HepG2 (cell line): ENCODE measurements at regions not wholly inside any gene's neighbourhood (a gene's known extent, or its start where the extent isn't known, plus 50 kb on each side); places are given as distances from the start of the nearest gene placed in this dataset.

Experiments
- ATAC-seq: fragments of 200-7000 bp; cut with Tn5 transposase; 3 replicates; pipeline ENCODE4 v1.9.1; 2020; ENCODE audit warnings: mild to moderate bottlenecking, moderate library complexity
- BruUV-seq: library from RNA; stranded (reverse); fragments of 400-500 nt; replicated peaks from 2 replicates; lab custom pipeline; 2021; lab: Mats Ljungman, UMichigan
- CTCF ChIA-PET: fragments of 300-600 bp; formaldehyde crosslinking; extraction: SDS; loops from one replicate; lab custom pipeline; 2021; ENCODE audit warnings: low total read pairs, inconsistent platforms, low intra/inter-chr PET ratio; lab: Yijun Ruan, JAX
- POLR2A ChIA-PET: fragments of 350-600 bp; sonication (Branson Sonifier 250); formaldehyde crosslinking; loops from one replicate; lab custom pipeline; 2020; ENCODE audit warnings: antibody characterized with exemption, inconsistent platforms; lab: Yijun Ruan, JAX
- DNase-seq: peaks from one replicate; pipeline ENCODE4 v3.0.0-alpha.2; 2015; ENCODE audit warnings: low spot score
- FAIRE-seq: peaks from 3 replicates; lab custom pipeline; 2011; peaks lifted over from hg19 to GRCh38; lab: Jason Lieb, UNC
- H2AFZ ChIP-seq: one replicate; pipeline ENCODE4 v1.6.1; 2011; ENCODE audit warnings: low read length, inconsistent platforms
- H3K27ac ChIP-seq: fragments of 300-600 bp; 3 replicates; pipeline ENCODE4 v1.8.0; 2011; ENCODE audit warnings: mixed run types, mild to moderate bottlenecking, mixed read lengths, low read length, inconsistent platforms; ENCODE audit not compliant: insufficient read depth; ENCODE audit errors: extremely low read length
- H3K27me3 ChIP-seq, 2 experiments: fragments of 200-600 bp in 1 of 2; 2 replicates in 1 of 2; 3 replicates in 1 of 2; pipeline versions ENCODE4 v1.6.0 to v1.8.0; 2011; ENCODE audit warnings: low read length in 2 of 2, mild to moderate bottlenecking in 2 of 2, moderate library complexity in 2 of 2, inconsistent platforms in 1 of 2; ENCODE audit not compliant: insufficient read depth in 2 of 2, control insufficient read depth in 1 of 2
- H3K36me3 ChIP-seq, 2 experiments: fragments of 200-600 bp in 1 of 2; replicated peaks in 1 of 2; 2 replicates in 1 of 2; 3 replicates in 1 of 2; pipeline versions ENCODE4 v1.5.1 to v1.8.0; 2011; ENCODE audit warnings: low read length in 2 of 2, inconsistent platforms in 1 of 2; ENCODE audit not compliant: insufficient read depth in 2 of 2, control insufficient read depth in 1 of 2
- H3K4me1 ChIP-seq: 2 replicates; pipeline ENCODE4 v1.5.1; 2012; ENCODE audit warnings: low read length, inconsistent platforms; ENCODE audit not compliant: insufficient read depth
- H3K4me2 ChIP-seq: 2 replicates; pipeline ENCODE4 v1.6.0; 2011; ENCODE audit warnings: low read depth, low read length, inconsistent platforms
- H3K4me3 ChIP-seq, 3 experiments: fragments of 200-600 bp in 1 of 3; sonication (generic), shearing (Covaris generic) in 1 of 3; replicated peaks in 1 of 3; 2 replicates each; pipeline ENCODE4 v1.5.1; 2011 to 2016; ENCODE audit warnings: low read length in 3 of 3, inconsistent platforms in 2 of 3, low read depth in 2 of 3, mild to moderate bottlenecking in 2 of 3, control low read depth in 1 of 3, mixed read lengths in 1 of 3; ENCODE audit not compliant: insufficient read depth in 1 of 3
- H3K79me2 ChIP-seq: one replicate; pipeline ENCODE4 v1.6.1; 2011; ENCODE audit warnings: low read length, inconsistent platforms; ENCODE audit not compliant: insufficient read depth
- H3K9ac ChIP-seq: 2 replicates; pipeline ENCODE4 v1.6.0; 2011; ENCODE audit warnings: mild to moderate bottlenecking, low read depth, low read length, inconsistent platforms; ENCODE audit not compliant: insufficient read depth
- H3K9me3 ChIP-seq: 2 replicates; pipeline ENCODE4 v1.5.1; 2012; ENCODE audit warnings: mild to moderate bottlenecking, low read length
- H4K20me1 ChIP-seq: 2 replicates; pipeline ENCODE4 v1.6.0; 2011; ENCODE audit warnings: inconsistent platforms, mild to moderate bottlenecking, low read length, moderate library complexity; ENCODE audit not compliant: insufficient read depth
- BHLHE40 ChIP-seq: IDR thresholded peaks from 2 replicates; pipeline ENCODE4 v1.6.1; 2011; ENCODE audit warnings: low read length, improper control_type of control experiment
- MEF2D ChIP-seq: sonication (generic); formaldehyde crosslinking; IDR thresholded peaks from 2 replicates; pipeline ENCODE4 v1.5.1; 2020; ENCODE audit warnings: mild to moderate bottlenecking, missing genetic modification reagents
- PITX1 ChIP-seq: sonication (generic); formaldehyde crosslinking; IDR thresholded peaks from 2 replicates; pipeline ENCODE4 v1.5.1; 2020; ENCODE audit warnings: mild to moderate bottlenecking, missing genetic modification reagents
- ZC3H4 ChIP-seq: sonication (generic); formaldehyde crosslinking; IDR thresholded peaks from 2 replicates; pipeline ENCODE4 v1.4.0; 2020; ENCODE audit warnings: missing genetic modification reagents, borderline replicate concordance
- ZEB1 ChIP-seq: IDR thresholded peaks from 2 replicates; pipeline ENCODE4 v1.6.1; 2012; ENCODE audit warnings: mild to moderate bottlenecking, low read depth, inconsistent platforms; ENCODE audit not compliant: insufficient replicate concordance
- ZNF143 ChIP-seq: sonication (generic); formaldehyde crosslinking; IDR thresholded peaks from 2 replicates; pipeline ENCODE4 v1.4.0; 2020; ENCODE audit warnings: missing genetic modification reagents
- WGBS: methylation state at CpG from one replicate; pipeline ENCODE4 v1.1.6; 2017; ENCODE audit warnings: low lambda C conversion rate; 5-methylcytosine and 5-hydroxymethylcytosine counted together
- in situ Hi-C: cut with HindIII; loops from 2 replicates; pipeline ENCODE4 v1.10.0; 2017; ENCODE audit warnings: low pct_unique_long_range_greater_than_20kb; ENCODE audit not compliant: extremely low pct_ligation_motif_present
- intact Hi-C: fragments of 100-400 bp; cut with micrococcal nuclease; formaldehyde crosslinking; loops from one replicate; pipeline ENCODE4 v1.10.0; 2022; ENCODE audit not compliant: unreplicated experiment
- TF ChIP-seq, protein P1 (sequence below): sonication (generic); formaldehyde crosslinking; IDR thresholded peaks from 2 replicates; pipeline ENCODE4 v1.4.0; 2020; ENCODE audit warnings: missing genetic modification reagents
- TF ChIP-seq, protein P2 (sequence below): sonication (generic); formaldehyde crosslinking; IDR thresholded peaks from 2 replicates; pipeline ENCODE4 v1.8.0; 2022; ENCODE audit warnings: mild to moderate bottlenecking, missing genetic modification reagents, moderate library complexity
- TF ChIP-seq, protein P3 (sequence below): sonication (generic); formaldehyde crosslinking; IDR thresholded peaks from 2 replicates; pipeline ENCODE4 v1.8.0; 2022; ENCODE audit warnings: mild to moderate bottlenecking, missing genetic modification reagents; ENCODE audit not compliant: insufficient replicate concordance
- TF ChIP-seq, protein P4 (sequence below): IDR thresholded peaks from 2 replicates; pipeline ENCODE4 v1.6.1; 2016; ENCODE audit warnings: low read depth, control low read depth
- TF ChIP-seq, protein P5 (sequence below): sonication (generic); formaldehyde crosslinking; IDR thresholded peaks from 2 replicates; pipeline ENCODE4 v1.4.0; 2020; ENCODE audit warnings: low read depth, mild to moderate bottlenecking, missing genetic modification reagents

DNA sequence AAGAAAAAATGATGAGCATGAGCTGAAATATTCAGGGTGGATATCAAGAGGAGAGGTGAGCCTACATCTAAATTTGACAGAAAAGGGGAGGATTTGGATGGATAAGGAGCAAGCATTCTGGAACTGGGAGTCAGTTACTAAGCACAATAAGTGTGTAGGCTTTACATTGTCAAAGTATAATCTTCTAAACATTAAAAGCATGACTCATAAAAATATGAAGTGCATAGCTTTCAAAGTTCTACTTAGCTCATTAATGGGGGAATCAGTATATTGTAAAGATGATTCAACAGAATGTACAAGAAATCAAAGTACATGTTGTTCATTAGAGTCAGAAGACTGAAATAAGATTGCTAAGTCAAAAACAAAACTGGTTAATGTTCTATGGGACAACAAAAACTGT is 248.0 kb upstream of the GAS1 start (continued):
- TF ChIP-seq, protein P1, sequence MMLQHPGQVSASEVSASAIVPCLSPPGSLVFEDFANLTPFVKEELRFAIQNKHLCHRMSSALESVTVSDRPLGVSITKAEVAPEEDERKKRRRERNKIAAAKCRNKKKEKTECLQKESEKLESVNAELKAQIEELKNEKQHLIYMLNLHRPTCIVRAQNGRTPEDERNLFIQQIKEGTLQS (CRISPR knock-in tag), result no peak
- TF ChIP-seq, protein P2, sequence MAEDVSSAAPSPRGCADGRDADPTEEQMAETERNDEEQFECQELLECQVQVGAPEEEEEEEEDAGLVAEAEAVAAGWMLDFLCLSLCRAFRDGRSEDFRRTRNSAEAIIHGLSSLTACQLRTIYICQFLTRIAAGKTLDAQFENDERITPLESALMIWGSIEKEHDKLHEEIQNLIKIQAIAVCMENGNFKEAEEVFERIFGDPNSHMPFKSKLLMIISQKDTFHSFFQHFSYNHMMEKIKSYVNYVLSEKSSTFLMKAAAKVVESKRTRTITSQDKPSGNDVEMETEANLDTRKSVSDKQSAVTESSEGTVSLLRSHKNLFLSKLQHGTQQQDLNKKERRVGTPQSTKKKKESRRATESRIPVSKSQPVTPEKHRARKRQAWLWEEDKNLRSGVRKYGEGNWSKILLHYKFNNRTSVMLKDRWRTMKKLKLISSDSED (CRISPR knock-in tag), result no peak
- TF ChIP-seq ZC3H4 (CRISPR knock-in tag), result no peak
- TF ChIP-seq, protein P3, sequence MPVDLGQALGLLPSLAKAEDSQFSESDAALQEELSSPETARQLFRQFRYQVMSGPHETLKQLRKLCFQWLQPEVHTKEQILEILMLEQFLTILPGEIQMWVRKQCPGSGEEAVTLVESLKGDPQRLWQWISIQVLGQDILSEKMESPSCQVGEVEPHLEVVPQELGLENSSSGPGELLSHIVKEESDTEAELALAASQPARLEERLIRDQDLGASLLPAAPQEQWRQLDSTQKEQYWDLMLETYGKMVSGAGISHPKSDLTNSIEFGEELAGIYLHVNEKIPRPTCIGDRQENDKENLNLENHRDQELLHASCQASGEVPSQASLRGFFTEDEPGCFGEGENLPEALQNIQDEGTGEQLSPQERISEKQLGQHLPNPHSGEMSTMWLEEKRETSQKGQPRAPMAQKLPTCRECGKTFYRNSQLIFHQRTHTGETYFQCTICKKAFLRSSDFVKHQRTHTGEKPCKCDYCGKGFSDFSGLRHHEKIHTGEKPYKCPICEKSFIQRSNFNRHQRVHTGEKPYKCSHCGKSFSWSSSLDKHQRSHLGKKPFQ (CRISPR knock-in tag), result no peak
- TF ChIP-seq, protein P4, sequence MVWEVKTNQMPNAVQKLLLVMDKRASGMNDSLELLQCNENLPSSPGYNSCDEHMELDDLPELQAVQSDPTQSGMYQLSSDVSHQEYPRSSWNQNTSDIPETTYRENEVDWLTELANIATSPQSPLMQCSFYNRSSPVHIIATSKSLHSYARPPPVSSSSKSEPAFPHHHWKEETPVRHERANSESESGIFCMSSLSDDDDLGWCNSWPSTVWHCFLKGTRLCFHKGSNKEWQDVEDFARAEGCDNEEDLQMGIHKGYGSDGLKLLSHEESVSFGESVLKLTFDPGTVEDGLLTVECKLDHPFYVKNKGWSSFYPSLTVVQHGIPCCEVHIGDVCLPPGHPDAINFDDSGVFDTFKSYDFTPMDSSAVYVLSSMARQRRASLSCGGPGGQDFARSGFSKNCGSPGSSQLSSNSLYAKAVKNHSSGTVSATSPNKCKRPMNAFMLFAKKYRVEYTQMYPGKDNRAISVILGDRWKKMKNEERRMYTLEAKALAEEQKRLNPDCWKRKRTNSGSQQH, result no peak

DNA sequence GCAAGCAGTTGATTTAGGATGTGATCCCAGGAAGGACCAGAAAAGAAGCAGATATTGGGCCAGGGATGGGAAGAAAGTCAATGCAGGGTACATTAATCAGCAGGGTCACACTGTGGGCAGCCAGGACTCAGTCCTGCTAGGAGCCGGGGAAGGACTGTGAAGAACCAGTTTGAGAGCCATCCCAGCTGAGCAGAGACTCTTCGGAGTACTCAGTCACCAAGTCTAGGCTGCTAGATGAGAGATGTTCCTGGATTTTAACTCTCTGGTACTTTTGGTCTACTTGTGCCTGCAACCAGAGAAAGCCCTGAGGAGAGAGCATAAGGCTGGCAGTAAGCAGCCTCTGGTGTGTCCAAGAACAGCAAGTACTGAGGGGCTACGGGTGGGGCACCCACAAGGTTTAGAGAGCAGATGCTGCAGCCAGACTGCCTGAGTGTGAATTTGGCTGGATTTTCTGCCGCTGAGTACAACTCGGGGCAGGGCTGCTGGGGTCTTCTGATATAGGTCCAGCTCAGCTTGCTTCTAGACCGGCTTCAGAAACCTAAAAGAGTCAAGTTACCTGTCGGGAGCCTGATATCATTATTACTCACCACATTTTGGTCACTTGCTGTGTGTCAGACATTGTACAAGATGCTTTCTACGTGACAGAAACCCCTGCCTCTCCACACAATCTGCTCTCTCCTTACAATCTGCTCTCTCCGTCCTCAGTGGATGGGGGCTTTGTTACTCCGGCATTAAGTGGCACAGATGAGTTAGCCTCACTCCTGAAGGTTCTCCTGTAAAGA is 250.2 kb upstream of the GAS1 start:
- H3K79me2 ChIP-seq, result no peaks in the 10 kb centered on the region
- FAIRE-seq, result no peak
- ChIA-PET POLR2A (no interaction called here), CTCF (no interaction called here)
- H3K9ac ChIP-seq, result no peak overlapping the region
- H3K27me3 ChIP-seq, result peaks cover 3 to 21% of the 10 kb centered on the region in 2 experiments; a peak in 2 of 5 replicates
- no peak overlapping the region for H2AFZ ChIP-seq
- DNase-seq, result no peak
- H4K20me1 ChIP-seq, result no peaks in the 10 kb centered on the region
- 0% methylated on average over 5 of the region's 10 CpGs for WGBS
- no peak overlapping the region for H3K4me3 ChIP-seq
- H3K27ac ChIP-seq, result no peak overlapping the region
- no TSS peak for BruUV-seq
- H3K4me1 ChIP-seq, result no peaks in the 10 kb centered on the region
- no peaks in the 10 kb centered on the region for H3K36me3 ChIP-seq
- no peaks in the 10 kb centered on the region for H3K9me3 ChIP-seq
- H3K4me2 ChIP-seq, result no peak overlapping the region
- no peak for ATAC-seq
- intact Hi-C loops, result no loop called here
- in situ Hi-C loops, result no loop called here
- TF ChIP-seq MEF2D (CRISPR knock-in tag) (no peak), BHLHE40 (no peak), ZNF143 (CRISPR knock-in tag) (no peak), ZEB1 (no peak), PITX1 (CRISPR knock-in tag) (no peak)
- TF ChIP-seq, protein P5, sequence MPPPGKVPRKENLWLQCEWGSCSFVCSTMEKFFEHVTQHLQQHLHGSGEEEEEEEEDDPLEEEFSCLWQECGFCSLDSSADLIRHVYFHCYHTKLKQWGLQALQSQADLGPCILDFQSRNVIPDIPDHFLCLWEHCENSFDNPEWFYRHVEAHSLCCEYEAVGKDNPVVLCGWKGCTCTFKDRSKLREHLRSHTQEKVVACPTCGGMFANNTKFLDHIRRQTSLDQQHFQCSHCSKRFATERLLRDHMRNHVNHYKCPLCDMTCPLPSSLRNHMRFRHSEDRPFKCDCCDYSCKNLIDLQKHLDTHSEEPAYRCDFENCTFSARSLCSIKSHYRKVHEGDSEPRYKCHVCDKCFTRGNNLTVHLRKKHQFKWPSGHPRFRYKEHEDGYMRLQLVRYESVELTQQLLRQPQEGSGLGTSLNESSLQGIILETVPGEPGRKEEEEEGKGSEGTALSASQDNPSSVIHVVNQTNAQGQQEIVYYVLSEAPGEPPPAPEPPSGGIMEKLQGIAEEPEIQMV (CRISPR knock-in tag), result no peak
